ENCODE measurements at regions not wholly inside any gene's neighbourhood (a gene's known extent, or its start where the extent isn't known, plus 50 kb on each side); places are given as distances from the start of the nearest gene placed in this dataset.
"Not testable (repeated sequence)": the region's sequence is repeated elsewhere in the genome, so short reads cannot be mapped to it uniquely, and the experiment has no call there.

- DNase-seq = peak; percentile 19
These were observed 478.5 kb upstream of the AMELY start for GRCh38 chrY:7390056-7390455.

DNA sequence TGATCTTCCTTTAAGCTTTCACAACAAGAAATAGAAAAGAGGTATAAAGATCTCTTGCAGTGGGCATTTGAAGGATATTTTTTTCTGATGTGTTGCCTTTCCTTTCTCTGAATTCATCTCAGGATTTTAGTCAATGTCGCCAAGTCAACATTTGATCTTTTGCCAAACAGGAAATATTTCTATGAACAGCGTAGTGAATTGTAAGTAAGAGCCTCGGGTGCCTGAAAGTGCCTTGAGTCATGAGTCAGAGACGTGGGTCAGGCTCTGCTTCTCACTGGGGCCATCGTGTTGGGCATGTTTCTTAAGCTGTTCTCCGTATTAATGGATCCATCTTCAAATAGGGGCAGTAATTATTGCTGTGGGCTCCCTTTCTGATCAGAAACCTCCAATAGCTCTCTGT lies 471.4 kb upstream of the AMELY start:
- DNase-seq = peak; percentile 76

DNA sequence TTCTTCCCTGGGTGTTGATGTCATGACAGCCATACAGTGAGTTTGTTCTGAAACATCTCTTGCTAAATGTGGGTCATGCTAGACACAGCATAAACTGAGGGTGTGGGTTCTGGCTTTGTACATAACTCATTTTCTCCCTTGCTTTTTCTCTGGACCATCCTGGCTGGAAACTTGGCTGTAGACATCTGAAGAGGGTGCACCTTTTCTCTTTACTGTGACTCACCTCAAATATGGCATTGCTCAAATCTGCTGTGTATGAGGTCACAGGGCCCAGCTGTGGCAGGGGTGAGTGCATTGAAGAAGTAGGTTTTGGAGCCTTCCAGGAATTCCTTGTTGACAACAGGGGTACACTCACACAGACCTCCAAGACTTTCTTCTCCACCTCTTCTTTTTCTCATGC lies 465.5 kb upstream of the AMELY start:
- DNase-seq = peak; percentile 27

GRCh38 chrY:7374485-7374884 lies 462.9 kb upstream of the AMELY start:
- peak; percentile 53 for DNase-seq

- DNase-seq = not testable (repeated sequence)
These were observed 460.4 kb upstream of the AMELY start for GRCh38 chrY:7371953-7372352.

DNA sequence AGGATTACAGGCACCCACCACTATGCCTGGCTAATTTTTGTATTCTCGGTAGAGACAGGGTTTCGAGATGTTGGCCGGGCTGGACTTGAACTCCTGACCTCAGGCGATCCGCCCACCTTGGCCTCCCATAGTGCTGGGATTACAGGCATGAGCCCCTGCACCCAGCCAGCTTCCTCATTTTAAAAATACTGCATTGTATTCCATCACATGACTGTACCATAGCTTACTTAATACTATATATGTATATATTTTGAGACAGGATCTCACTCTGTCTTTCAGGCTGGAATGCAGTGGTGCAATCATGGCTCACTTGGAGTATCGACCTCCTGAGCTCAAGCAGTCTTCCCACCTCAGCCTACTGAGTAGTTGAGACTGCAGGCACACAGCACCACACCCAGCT lies 459.5 kb upstream of the AMELY start:
- DNase-seq = peak; percentile 36

DNA sequence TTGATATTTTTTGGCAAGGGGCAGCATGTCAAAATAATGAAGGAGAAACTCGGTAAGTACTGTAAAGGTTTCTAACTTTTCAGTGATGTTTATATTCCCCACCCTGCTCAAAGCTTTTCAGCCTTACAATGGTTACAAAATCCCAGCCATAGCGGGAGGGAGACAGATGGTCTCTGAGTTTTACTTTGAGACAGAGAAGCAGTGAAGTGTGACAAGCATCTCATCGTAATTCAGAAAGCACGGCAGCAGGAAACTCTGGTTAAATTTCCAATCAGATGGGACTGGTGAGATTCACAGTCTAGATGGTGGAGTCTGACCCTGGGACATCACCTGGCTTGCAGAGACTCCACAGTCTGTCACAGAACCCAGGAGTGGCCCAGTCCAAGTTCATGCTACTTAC lies 448.0 kb upstream of the AMELY start:
- DNase-seq = no peak

- no peak for DNase-seq
These were observed 446.7 kb upstream of the AMELY start for GRCh38 chrY:7358103-7358752.

DNA sequence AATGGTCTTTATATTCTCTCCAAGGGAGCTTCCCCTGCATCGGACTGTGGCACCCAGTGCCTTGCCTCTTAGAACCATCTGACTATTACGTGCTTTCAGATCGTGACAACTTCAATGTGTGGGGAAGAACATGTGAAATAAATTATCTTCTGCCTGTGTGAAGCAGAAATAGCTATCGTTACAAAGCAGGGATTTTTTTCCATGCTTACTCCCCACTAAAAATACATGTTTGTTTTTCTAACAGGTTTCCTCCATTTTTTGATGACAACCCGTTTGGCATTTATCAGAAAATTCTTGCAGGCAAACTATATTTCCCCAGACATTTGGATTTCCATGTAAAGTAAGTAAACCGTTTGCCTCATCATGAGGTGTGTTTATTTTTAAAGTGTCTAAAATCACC lies 444.3 kb upstream of the AMELY start:
- peak; percentile 48 for DNase-seq

- peak; percentile 54 for DNase-seq
These were observed 433.1 kb upstream of the AMELY start for GRCh38 chrY:7344661-7345060.

DNA sequence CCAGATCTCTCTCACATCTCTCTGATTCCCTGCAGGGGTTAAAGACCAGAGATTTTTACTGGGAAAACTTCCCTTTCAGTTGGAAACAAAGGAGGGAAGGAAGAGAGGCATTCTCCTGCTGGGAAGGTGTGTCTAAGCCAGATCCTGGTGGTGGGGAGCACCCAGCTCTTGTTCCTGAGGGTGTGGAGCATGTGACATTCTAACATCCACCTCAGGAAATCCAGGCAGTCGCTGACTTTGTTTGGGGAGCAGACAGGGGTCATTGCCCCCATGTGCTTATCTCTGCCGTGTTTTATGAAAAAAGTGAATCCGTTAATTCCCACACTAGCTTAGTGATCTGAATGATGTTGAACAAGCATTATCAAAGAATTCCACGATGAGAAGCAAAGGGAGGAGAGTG lies 431.7 kb upstream of the AMELY start:
- no peak for DNase-seq

GRCh38 chrY:7342732-7343131 lies 431.2 kb upstream of the AMELY start:
- peak; percentile 22 for DNase-seq

DNA sequence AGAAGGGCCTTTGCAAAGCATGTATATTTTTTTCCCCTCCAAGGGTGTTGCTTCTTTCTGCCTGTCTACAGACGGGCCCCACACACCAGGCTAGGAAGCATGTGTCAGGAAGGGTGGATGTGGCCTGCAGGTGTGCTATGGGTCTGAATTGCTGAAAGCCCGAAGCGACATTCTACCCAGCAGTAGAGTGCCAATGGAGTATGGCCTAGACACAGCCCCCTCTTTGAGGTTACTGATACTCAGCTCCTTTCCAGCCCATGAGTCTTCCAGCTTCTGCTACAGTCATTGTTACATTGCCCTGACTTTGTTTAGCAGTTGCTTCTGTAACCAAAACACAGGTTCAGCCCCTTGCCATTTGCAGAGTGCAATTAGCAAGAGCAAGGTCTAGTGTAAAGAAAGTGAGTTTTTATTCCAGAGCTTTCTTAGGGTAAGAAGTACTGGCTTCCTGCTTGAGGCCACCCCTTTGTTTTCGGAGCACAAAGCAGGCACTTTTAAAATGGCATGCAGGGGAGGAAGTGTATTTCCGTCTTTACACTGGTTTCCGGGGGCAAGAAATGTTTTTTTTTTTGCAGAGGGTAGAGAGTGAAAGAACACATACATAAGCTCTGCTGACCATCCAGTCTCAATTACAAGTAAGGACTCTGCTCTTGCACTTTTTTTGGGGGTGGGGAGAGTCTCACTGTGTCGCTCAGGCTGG lies 428.0 kb upstream of the AMELY start:
- no peak for DNase-seq

DNA sequence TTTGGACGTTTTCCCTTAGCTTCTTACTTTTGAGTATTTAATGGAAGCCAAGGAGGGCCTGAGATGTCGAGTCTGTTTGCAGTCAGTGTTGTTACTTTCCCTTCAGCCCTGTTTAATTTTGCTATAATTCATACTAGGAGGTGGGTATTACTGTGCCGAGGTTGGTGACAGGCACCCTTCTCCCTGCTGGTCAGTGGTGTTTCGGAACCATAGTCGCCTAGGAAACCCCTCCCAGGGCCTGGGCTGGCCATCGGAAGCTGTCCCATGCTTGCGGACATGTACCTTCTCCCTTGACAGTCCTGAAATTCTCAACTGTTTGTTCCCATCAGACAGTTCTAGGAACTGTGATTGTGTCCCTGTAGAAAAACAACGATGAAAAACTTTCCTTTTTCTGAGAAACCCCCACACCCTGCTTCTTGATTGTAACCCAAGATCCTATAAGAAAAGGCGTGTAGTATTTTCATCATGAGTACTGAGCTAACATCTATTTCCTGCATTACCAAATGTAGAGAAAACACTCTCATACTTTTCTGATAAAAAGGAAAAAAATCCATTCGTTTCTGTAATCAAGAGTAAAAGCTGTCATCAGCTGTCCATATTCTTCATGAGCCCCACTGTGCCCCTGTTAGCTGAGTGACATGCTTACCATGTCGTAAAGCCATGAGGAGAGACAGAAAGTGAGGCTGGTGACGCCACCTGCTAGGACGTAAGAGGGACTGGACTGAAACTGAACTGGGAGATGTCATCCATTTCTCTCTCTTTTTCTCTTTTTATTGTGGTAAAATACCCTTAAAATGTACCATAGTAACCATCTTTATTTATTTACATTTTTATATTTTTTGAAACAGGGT lies 424.7 kb upstream of the AMELY start:
- DNase-seq = no peak

DNA sequence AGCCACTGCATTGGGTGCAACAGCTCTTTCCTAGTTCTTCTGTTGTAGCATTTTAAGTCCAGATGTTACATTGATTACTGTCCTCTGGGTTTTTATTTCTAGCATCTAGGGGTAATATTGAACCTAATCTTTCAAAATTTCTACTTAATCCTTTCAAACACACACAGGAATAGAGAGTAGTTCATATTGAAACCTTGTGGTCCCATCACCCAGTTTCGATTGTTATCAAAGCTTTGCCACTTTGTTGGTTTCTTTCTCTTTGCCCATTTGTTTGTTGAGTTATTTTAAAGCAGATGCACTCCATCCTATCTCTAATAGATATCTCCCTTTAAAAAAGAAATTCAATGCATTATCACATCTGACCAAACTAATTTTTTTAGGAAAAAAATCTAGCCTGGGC lies 422.9 kb upstream of the AMELY start:
- DNase-seq = no peak

DNA sequence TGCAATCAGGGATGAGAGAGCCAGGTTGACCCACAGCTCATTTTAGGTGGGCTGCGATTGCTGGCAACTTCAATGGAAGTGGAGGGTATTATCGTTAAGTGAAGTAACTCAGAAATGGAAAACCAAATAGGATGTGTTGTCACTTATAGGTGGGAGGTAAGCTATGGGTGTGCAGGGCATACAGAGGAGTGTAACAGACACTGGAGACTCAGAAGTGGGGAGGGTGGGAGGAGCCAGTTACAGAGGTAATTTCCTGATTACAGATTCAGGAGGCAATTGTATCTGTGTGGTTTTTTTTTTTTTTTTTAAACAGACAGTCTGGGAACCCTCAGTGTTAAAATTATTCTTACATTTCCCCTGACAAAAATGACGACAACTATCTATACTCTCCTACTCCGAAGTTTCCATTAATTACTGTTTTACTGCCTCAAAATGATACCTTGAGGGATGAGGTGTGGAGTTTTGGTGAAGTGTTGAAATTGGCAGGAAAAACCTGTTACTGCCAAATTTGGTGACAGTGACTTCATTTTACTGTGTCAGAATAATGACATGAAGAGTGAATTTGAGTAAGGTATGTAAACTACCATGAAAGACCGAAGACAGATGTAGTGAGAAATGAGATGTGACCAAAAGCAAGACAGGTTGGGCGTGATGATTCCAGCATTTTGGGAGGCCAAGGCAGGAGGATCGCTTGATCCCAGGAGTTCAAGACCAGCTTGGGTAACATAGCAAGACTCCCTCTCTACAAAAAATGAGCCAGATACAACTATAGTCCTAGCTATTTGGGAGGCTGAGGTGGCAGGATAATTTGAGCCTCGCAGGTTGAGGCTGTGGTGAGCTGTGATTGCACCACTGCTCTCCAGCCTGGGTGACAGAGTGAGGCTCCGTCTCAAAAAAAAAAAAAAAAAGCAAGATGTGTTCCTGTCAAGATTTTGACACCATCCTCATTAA lies 415.0 kb upstream of the AMELY start:
- no peak for DNase-seq

- DNase-seq = no peak
These were observed 414.0 kb upstream of the AMELY start for GRCh38 chrY:7325531-7325930.

GRCh38 chrY:7320751-7321150 lies 409.2 kb upstream of the AMELY start:
- no peak for DNase-seq

DNA sequence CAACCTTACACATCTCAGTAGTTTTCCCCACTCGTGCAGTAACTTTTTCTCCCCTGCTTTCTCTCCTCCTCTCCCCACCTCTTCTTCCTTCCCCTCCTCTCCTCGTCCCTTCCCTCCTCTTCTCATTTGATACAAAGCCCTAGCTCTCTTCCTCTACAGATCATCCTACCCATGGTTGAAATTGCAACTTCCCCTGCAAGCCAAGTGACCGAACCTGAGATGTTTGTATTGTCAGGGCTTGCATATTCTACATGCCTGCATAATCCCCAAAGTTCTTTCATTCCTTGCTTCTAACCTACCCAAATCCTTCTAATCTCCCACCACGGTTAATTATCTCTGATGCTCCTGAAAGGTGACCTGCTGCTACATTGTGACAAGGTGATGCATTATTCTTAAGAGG lies 408.6 kb upstream of the AMELY start:
- not testable (repeated sequence) for DNase-seq

- DNase-seq = no peak
These were observed 406.6 kb upstream of the AMELY start for GRCh38 chrY:7318122-7318521.

- no peak for DNase-seq
These were observed 406.0 kb upstream of the AMELY start for GRCh38 chrY:7317571-7317970.

DNA sequence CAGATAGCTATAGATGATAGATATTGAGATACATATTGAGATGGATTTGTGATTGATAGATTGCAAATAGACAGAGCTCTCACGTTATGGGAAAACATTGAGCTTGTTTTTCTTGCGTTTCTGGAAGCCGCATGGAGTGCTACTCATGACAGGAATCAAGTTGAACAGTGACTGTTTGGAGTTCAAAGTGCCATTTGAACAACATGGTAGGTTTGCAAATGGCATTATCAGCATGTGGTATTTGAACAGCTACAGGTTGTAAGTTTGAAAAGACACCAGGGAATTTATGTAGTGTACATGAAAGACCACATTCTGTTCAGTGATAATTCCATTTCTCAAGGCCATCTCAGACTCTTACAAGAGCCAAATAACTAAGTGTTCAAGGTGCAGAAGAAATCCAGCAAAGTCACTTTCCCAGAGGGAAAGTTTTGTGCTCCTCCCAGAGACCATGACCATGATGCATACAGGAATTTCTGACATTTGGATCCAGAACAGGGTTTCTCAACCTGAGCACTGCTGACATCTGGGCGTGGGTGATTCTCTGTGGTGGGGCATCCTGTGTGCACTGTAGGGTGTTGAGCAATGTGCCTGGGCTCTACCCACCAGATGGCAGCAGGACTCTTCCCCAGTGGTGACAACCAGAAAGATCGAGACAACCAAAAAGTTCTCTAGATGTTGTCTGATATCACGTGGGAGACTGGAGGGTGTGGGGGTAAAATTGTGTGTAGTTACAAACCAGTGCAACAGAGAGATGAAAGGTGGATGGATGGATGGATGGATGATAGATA lies 399.1 kb upstream of the AMELY start:
- peak; percentile 1 for DNase-seq

Data from fibroblast of upper back skin (primary cell).